GM12872 (cell line): ENCODE measurements at regions not wholly inside any gene's neighbourhood (a gene's known extent, or its start where the extent isn't known, plus 50 kb on each side); places are given as distances from the start of the nearest gene placed in this dataset.

Experiments
- TF ChIP-seq, protein P1 (sequence below): IDR thresholded peaks from 3 replicates; pipeline ENCODE4 v1.5.1; 2011; ENCODE audit warnings: low read depth, mild to moderate bottlenecking, low read length, moderate library complexity; ENCODE audit not compliant: insufficient read depth

DNA sequence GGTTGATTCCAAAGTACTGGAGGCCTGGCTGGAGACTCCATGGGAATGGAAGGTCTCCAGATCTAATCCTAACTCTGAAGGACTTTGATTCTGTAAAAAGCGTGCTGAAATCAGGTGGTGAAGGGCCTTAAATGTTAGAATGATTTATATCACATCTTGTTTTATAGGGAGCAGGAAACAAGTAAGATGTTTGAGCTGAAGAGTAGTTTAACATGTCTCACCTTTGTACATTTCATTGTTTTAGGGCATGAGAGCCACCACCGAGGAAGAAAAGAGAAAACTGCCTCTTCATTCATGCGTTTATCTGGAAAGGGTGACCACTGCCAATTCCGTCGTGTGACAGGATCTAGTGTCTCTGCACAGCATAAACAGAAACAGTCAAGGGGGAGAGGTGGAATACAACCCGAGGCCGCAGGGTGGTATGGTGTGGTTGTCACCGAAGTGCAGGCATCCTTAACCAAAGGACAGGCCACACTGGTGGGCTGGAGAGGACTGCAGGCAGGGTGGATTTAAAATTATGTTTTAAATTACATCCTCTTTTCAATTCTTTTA, 445.3 kb downstream of the SLC4A3 start:
- TF ChIP-seq, protein P1, sequence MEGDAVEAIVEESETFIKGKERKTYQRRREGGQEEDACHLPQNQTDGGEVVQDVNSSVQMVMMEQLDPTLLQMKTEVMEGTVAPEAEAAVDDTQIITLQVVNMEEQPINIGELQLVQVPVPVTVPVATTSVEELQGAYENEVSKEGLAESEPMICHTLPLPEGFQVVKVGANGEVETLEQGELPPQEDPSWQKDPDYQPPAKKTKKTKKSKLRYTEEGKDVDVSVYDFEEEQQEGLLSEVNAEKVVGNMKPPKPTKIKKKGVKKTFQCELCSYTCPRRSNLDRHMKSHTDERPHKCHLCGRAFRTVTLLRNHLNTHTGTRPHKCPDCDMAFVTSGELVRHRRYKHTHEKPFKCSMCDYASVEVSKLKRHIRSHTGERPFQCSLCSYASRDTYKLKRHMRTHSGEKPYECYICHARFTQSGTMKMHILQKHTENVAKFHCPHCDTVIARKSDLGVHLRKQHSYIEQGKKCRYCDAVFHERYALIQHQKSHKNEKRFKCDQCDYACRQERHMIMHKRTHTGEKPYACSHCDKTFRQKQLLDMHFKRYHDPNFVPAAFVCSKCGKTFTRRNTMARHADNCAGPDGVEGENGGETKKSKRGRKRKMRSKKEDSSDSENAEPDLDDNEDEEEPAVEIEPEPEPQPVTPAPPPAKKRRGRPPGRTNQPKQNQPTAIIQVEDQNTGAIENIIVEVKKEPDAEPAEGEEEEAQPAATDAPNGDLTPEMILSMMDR, result no peak

DNA sequence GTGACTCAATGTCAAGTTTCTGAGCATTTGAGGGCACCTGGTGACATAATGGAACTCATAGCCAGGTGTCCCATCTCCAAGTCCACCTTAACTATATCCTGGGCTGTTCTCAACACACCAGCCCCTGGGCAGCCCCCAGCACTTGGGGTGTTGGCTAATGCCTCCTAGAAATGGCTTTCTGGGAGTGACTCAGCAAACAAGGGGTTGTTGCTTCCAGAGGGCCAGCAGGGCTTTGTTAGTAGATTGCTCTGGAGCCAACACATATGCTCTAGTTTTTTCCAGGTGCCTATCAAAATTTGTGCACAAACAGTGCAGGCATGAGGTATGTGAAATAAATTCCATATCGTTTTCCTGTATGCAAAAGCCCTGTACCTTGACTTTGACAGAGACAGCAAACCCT, 448.4 kb downstream of the SLC4A3 start:
- TF ChIP-seq, protein P1, result no peak

DNA sequence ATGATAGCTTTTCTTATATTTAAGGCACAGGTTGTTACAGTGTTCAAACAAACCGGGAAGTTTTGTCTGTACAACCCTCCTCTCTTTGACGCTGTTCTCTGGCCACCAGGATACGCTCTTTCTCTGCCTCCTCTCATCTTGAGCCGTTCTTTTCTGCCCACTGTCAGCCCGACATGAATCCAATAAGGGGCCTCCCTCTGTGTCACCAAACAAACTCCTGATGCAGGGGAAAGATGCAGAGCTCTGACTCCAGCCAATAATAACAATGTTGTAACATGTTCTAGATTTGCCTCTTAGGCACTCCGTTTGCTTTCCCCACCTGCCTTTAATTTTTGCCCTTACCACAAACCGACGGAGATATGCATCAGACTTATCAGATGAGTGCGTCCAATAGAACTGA, 449.3 kb downstream of the SLC4A3 start:
- TF ChIP-seq, protein P1, result no peak

DNA sequence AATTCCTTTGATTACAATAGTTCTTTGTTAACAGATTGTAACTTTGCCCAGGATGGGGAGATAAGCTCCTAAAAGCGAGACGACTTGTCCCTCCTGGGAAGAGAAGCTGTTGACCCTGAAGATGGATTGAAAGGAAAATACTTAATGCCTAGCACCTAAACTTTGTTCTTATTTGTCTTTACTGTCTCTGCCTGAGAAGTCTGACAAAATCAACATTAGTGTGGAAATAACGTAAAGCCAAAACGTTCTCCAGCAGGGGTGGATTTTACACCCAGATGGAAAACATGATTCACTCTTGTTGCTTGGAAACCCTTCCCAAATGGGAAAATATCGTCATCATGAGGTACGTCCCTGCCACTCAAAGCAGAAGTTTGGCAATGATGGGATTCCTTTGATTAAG, 450.1 kb downstream of the SLC4A3 start:
- TF ChIP-seq, protein P1, result no peak

DNA sequence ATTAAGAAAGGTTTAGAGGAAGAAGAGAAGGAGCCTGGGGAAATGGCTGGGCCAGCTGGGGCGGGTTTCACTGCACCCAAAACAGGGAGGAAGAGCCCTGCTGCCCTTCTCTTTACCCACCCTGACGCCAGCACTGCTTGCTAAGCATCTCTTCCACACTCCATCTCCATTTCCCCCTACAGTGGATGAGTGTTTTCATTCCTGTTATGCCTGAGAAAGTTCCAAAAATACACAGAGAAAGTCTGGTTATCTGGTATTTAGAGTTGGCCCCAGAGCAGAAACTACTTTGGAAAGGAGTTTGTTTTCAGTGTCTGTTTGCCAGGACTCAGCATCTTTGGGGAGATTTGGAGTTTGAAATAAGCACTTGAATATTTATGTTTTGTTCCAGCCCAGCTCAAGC, 451.0 kb downstream of the SLC4A3 start:
- TF ChIP-seq, protein P1, result no peak

DNA sequence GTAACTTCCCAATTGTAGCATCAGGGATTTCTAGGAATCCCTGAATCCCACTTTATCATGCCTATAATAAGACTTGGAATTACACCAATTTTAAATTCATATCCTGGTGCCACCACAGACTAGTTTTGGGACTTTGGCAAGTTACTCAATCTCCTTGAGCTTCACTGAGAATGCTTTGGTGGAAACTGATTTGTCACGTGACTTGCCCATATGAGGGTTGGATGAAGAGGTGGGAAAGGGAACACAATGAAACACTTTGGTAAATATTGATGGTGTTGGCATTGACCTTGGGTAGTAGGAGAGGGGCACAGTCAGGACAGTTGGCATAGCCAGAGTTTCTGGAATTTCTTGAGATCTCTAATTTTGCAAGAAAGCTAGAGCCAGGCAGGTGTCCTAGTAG, 452.2 kb downstream of the SLC4A3 start:
- TF ChIP-seq, protein P1, result no peak

DNA sequence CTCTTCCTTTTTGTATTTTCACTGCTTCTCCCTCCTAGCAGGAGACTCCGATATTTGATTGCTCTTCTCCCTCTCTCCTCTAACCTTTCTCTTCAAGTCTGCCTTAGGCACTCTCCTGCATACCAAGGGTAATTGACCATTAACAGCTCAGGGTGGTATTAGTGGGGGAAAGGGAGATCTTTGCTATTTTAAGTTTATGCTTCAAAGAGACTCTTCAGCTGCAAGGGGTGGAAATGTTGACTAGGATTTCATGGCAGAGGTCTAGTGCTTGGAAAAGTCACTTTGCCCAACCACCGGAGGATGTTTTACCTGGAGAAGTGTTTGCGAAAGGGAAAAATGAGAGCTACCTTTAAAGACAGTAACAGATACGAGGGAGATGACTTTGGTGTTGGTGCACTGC, 453.7 kb downstream of the SLC4A3 start:
- TF ChIP-seq, protein P1, result no peak
